Panc1 (cell line): ENCODE measurements at regions not wholly inside any gene's neighbourhood (a gene's known extent, or its start where the extent isn't known, plus 50 kb on each side); places are given as distances from the start of the nearest gene placed in this dataset.

ENCODE experiments used
- ATAC-seq: fragments of 200-7000 bp; cut with Tn5 transposase; 2 replicates; pipeline ENCODE4 v1.9.1; 2020; ENCODE audit warnings: mild to moderate bottlenecking, moderate library complexity
- BruUV-seq: library from RNA; stranded (reverse); fragments of 400-500 nt; replicated peaks from 2 replicates; lab custom pipeline; 2021; lab: Mats Ljungman, UMichigan
- CTCF ChIA-PET: fragments of 300-600 bp; sonication (Branson Sonifier 250); formaldehyde crosslinking; loops from one replicate; lab custom pipeline; 2022; ENCODE audit warnings: antibody characterized with exemption; lab: Charles Lee
- POLR2A ChIA-PET: fragments of 300-600 bp; sonication (Branson Sonifier 250); formaldehyde crosslinking; loops from one replicate; lab custom pipeline; 2022; ENCODE audit warnings: antibody characterized with exemption; lab: Charles Lee
- DNase-seq: peaks from one replicate; pipeline ENCODE4 v3.0.0-alpha.2; 2010; ENCODE audit warnings: low read depth, low spot score
- H3K27ac ChIP-seq: 2 replicates; pipeline ENCODE4 v1.5.1; 2011; ENCODE audit warnings: mild to moderate bottlenecking, low read length, inconsistent platforms
- H3K27me3 ChIP-seq: fragments of 200-500 bp; sonication (Bioruptor generic); 2 replicates; pipeline ENCODE4 v1.6.0; 2014; ENCODE audit warnings: low read length, inconsistent platforms; ENCODE audit not compliant: control insufficient read depth, insufficient read depth
- H3K36me3 ChIP-seq: fragments of 200-500 bp; sonication (Bioruptor generic); 2 replicates; pipeline ENCODE4 v1.5.1; 2014; ENCODE audit warnings: inconsistent platforms, mild to moderate bottlenecking, low read length, moderate library complexity; ENCODE audit not compliant: control insufficient read depth, insufficient read depth
- H3K4me1 ChIP-seq: 2 replicates; pipeline ENCODE4 v1.5.1; 2011; ENCODE audit warnings: inconsistent platforms, mild to moderate bottlenecking, low read length, moderate library complexity; ENCODE audit not compliant: control insufficient read depth, insufficient read depth
- H3K4me3 ChIP-seq, 2 experiments: 2 replicates each; pipeline ENCODE4 v1.5.1; 2011 to 2012; ENCODE audit warnings: low read depth in 2 of 2, low read length in 2 of 2, mild to moderate bottlenecking in 2 of 2, inconsistent platforms in 1 of 2, moderate library complexity in 1 of 2
- H3K9me3 ChIP-seq: fragments of 200-500 bp; sonication (Bioruptor generic); 2 replicates; pipeline ENCODE4 v1.5.1; 2014; ENCODE audit warnings: low read depth, mild to moderate bottlenecking, inconsistent platforms, low read length, moderate library complexity; ENCODE audit not compliant: control insufficient read depth, insufficient read depth
- POLR2AphosphoS5 ChIP-seq: IDR thresholded peaks from 2 replicates; pipeline ENCODE4 v1.6.1; 2012; ENCODE audit warnings: mild to moderate bottlenecking, low read depth, low read length, moderate library complexity
- SIN3A ChIP-seq: IDR thresholded peaks from 2 replicates; pipeline ENCODE4 v1.6.1; 2012; ENCODE audit warnings: low read depth, mild to moderate bottlenecking, low read length, moderate library complexity, borderline replicate concordance; ENCODE audit not compliant: insufficient read depth
- TCF7L2 ChIP-seq: IDR thresholded peaks from 2 replicates; pipeline ENCODE4 v1.6.1; 2011; ENCODE audit warnings: mild to moderate bottlenecking, low read depth, low read length, inconsistent platforms
- in situ Hi-C: cut with HindIII; loops from 2 replicates; pipeline ENCODE4 v1.10.0; 2016; ENCODE audit warnings: low sequenced_read_pairs, low pct_unique_long_range_greater_than_20kb
- intact Hi-C: fragments of 100-400 bp; cut with micrococcal nuclease; formaldehyde crosslinking; loops from one replicate; pipeline ENCODE4 v1.10.0; 2022; ENCODE audit not compliant: unreplicated experiment
- TF ChIP-seq, protein P1 (sequence below), 2 experiments: IDR thresholded peaks; 2 replicates each; pipeline ENCODE4 v1.6.1; 2011 to 2012; ENCODE audit warnings: low read depth in 2 of 2, control low read depth in 1 of 2, low read length in 1 of 2, mild to moderate bottlenecking in 1 of 2, moderate library complexity in 1 of 2; ENCODE audit not compliant: insufficient read depth in 1 of 2
- TF ChIP-seq, protein P2 (sequence below): fragments of 450-650 bp; IDR thresholded peaks from 2 replicates; pipeline ENCODE4 v1.5.1; 2017; ENCODE audit warnings: mild to moderate bottlenecking

GRCh38 chr5:2192496-2192895 is 309.8 kb upstream of the IRX4 start:
- Histone ChIP-seq H3K36me3 (no peaks in the 10 kb centered on the region), H3K27ac (no peak overlapping the region), H3K4me3 (no peak overlapping the region), H3K4me1 (no peaks in the 10 kb centered on the region), H3K9me3 (no peaks in the 10 kb centered on the region; the same call in 1 of the 2 replicates), H3K27me3 (peaks cover 13% of the 10 kb centered on the region; the same call in 1 of the 2 replicates)
- DNase-seq: no peak
- no TSS peak for BruUV-seq
- ATAC-seq: no peak
- TF ChIP-seq, protein P1, sequence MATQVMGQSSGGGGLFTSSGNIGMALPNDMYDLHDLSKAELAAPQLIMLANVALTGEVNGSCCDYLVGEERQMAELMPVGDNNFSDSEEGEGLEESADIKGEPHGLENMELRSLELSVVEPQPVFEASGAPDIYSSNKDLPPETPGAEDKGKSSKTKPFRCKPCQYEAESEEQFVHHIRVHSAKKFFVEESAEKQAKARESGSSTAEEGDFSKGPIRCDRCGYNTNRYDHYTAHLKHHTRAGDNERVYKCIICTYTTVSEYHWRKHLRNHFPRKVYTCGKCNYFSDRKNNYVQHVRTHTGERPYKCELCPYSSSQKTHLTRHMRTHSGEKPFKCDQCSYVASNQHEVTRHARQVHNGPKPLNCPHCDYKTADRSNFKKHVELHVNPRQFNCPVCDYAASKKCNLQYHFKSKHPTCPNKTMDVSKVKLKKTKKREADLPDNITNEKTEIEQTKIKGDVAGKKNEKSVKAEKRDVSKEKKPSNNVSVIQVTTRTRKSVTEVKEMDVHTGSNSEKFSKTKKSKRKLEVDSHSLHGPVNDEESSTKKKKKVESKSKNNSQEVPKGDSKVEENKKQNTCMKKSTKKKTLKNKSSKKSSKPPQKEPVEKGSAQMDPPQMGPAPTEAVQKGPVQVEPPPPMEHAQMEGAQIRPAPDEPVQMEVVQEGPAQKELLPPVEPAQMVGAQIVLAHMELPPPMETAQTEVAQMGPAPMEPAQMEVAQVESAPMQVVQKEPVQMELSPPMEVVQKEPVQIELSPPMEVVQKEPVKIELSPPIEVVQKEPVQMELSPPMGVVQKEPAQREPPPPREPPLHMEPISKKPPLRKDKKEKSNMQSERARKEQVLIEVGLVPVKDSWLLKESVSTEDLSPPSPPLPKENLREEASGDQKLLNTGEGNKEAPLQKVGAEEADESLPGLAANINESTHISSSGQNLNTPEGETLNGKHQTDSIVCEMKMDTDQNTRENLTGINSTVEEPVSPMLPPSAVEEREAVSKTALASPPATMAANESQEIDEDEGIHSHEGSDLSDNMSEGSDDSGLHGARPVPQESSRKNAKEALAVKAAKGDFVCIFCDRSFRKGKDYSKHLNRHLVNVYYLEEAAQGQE (IDR thresholded peaks at IDR 0.05; ENCODE audit: insufficient read depth in 1 of 2, low read depth in 2 of 2, low read length in 1 of 2): no peak
- TF ChIP-seq POLR2AphosphoS5 (no peak), TCF7L2 (no peak), SIN3A (no peak)
- TF ChIP-seq, protein P2, sequence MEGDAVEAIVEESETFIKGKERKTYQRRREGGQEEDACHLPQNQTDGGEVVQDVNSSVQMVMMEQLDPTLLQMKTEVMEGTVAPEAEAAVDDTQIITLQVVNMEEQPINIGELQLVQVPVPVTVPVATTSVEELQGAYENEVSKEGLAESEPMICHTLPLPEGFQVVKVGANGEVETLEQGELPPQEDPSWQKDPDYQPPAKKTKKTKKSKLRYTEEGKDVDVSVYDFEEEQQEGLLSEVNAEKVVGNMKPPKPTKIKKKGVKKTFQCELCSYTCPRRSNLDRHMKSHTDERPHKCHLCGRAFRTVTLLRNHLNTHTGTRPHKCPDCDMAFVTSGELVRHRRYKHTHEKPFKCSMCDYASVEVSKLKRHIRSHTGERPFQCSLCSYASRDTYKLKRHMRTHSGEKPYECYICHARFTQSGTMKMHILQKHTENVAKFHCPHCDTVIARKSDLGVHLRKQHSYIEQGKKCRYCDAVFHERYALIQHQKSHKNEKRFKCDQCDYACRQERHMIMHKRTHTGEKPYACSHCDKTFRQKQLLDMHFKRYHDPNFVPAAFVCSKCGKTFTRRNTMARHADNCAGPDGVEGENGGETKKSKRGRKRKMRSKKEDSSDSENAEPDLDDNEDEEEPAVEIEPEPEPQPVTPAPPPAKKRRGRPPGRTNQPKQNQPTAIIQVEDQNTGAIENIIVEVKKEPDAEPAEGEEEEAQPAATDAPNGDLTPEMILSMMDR: no peak
- ChIA-PET CTCF (no interaction called here), POLR2A (no interaction called here)
- in situ Hi-C loops (no loop called here), intact Hi-C loops (no loop called here)

- no TSS peak for BruUV-seq
- no peak for DNase-seq
- H3K9me3 ChIP-seq: no peaks in the 10 kb centered on the region; the same call in 1 of the 2 replicates
- ChIA-PET POLR2A (no interaction called here), CTCF (no interaction called here)
- peaks cover 12% of the 10 kb centered on the region; the same call in 1 of the 2 replicates for H3K27me3 ChIP-seq
- no peak for ATAC-seq
- H3K4me3 ChIP-seq: no peak overlapping the region
- in situ Hi-C loops (no loop called here), intact Hi-C loops (no loop called here)
- TF ChIP-seq, protein P2: no peak
- no peaks in the 10 kb centered on the region for H3K36me3 ChIP-seq
- H3K27ac ChIP-seq: no peak overlapping the region
- H3K4me1 ChIP-seq: no peaks in the 10 kb centered on the region
Measured at GRCh38 chr5:2191972-2192371, 309.2 kb upstream of the IRX4 start.
